Upper lobe of right lung (tissue), 1 donor: ENCODE measurements at regions not wholly inside any gene's neighbourhood (a gene's known extent, or its start where the extent isn't known, plus 50 kb on each side); places are given as distances from the start of the nearest gene placed in this dataset.

Experiments
- ATAC-seq: fragments of 200-7000 bp; cut with Tn5 transposase; one replicate; pipeline ENCODE4 v1.9.1; 2020; ENCODE audit warnings: mild to moderate bottlenecking, moderate library complexity
- DNase-seq: peaks from one replicate; pipeline ENCODE4 v3.0.0-alpha.2; 2020
- H3K27ac ChIP-seq: fragments of 200-600 bp; one replicate; pipeline ENCODE4 v1.8.0; 2022
- H3K27me3 ChIP-seq: fragments of 200-600 bp; one replicate; pipeline ENCODE4 v1.8.0; 2022; ENCODE audit warnings: mild to moderate bottlenecking
- H3K36me3 ChIP-seq: fragments of 200-600 bp; one replicate; pipeline ENCODE4 v1.8.0; 2022
- H3K4me1 ChIP-seq: fragments of 200-600 bp; one replicate; pipeline ENCODE4 v1.8.0; 2022
- H3K4me3 ChIP-seq: fragments of 200-600 bp; one replicate; pipeline ENCODE4 v1.8.0; 2022; ENCODE audit warnings: mild to moderate bottlenecking
- H3K9me3 ChIP-seq: fragments of 200-600 bp; one replicate; pipeline ENCODE4 v1.8.0; 2022
- CTCF ChIP-seq: fragments of 200-600 bp; IDR thresholded peaks from one replicate; pipeline ENCODE4 v1.8.0; 2022; ENCODE audit warnings: antibody characterized with exemption
- intact Hi-C: fragments of 100-400 bp; cut with DNase I; formaldehyde crosslinking; loops from one replicate; pipeline ENCODE4 v1.11.0; 2022
- donor health status: DM: no; HTN: yes; CAD: no; lungs with severe emphysema.

- H3K27me3 ChIP-seq: no peaks in the 10 kb centered on the region
- no peaks in the 10 kb centered on the region for H3K36me3 ChIP-seq
- DNase-seq (no peak), ATAC-seq (no peak)
- no peak for TF ChIP-seq CTCF
- H3K4me3 ChIP-seq: no peak overlapping the region
- no peaks in the 10 kb centered on the region for H3K4me1 ChIP-seq
- no peak overlapping the region for H3K27ac ChIP-seq
- intact Hi-C loops: no loop called here
- no peaks in the 10 kb centered on the region for H3K9me3 ChIP-seq
Measured at GRCh38 chr15:47432826-47433225, 284.5 kb upstream of the SEMA6D start.

- intact Hi-C loops: no loop called here
- no peak for ATAC-seq
- no peak for DNase-seq
Measured at GRCh38 chr15:47434596-47434995, 282.7 kb upstream of the SEMA6D start.

GRCh38 chr15:47437491-47437890 is 279.8 kb upstream of the SEMA6D start:
- intact Hi-C loops: no loop called here
- Histone ChIP-seq H3K36me3 (no peaks in the 10 kb centered on the region), H3K27ac (no peak overlapping the region), H3K9me3 (no peaks in the 10 kb centered on the region), H3K4me1 (peaks cover 6% of the 10 kb centered on the region), H3K4me3 (no peak overlapping the region), H3K27me3 (no peaks in the 10 kb centered on the region)
- no peak for TF ChIP-seq CTCF
- no peak for ATAC-seq
- no peak for DNase-seq

More at GRCh38 chr15:47434596-47434995, 282.7 kb upstream of the SEMA6D start:
- H3K9me3 ChIP-seq: no peaks in the 10 kb centered on the region
- peaks cover 5% of the 10 kb centered on the region for H3K4me1 ChIP-seq
- no peak overlapping the region for H3K27ac ChIP-seq
- no peak for TF ChIP-seq CTCF
- H3K36me3 ChIP-seq: no peaks in the 10 kb centered on the region
- no peak overlapping the region for H3K4me3 ChIP-seq
- no peaks in the 10 kb centered on the region for H3K27me3 ChIP-seq

- H3K4me3 ChIP-seq: no peak overlapping the region
- H3K27ac ChIP-seq: no peak overlapping the region
- ATAC-seq: no peak
- H3K27me3 ChIP-seq: no peaks in the 10 kb centered on the region
- no peaks in the 10 kb centered on the region for H3K36me3 ChIP-seq
- DNase-seq: no peak
- TF ChIP-seq CTCF: no peak
- no peaks in the 10 kb centered on the region for H3K9me3 ChIP-seq
- intact Hi-C loops: no loop called here
- H3K4me1 ChIP-seq: peaks cover 6% of the 10 kb centered on the region
Measured at GRCh38 chr15:47439146-47440111, 277.9 kb upstream of the SEMA6D start.

- H3K4me1 ChIP-seq: peaks cover 6% of the 10 kb centered on the region
- no peak for DNase-seq
- no peaks in the 10 kb centered on the region for H3K9me3 ChIP-seq
- ATAC-seq: no peak
- H3K36me3 ChIP-seq: no peaks in the 10 kb centered on the region
- no peak overlapping the region for H3K4me3 ChIP-seq
- H3K27ac ChIP-seq: no peak overlapping the region
- no peak for TF ChIP-seq CTCF
- intact Hi-C loops: no loop called here
- H3K27me3 ChIP-seq: no peaks in the 10 kb centered on the region
Measured at GRCh38 chr15:47442371-47442770, 274.9 kb upstream of the SEMA6D start.
